ENCODE measurements at regions not wholly inside any gene's neighbourhood (a gene's known extent, or its start where the extent isn't known, plus 50 kb on each side); places are given as distances from the start of the nearest gene placed in this dataset.
"Not testable (repeated sequence)": the region's sequence is repeated elsewhere in the genome, so short reads cannot be mapped to it uniquely, and the experiment has no call there.

DNA sequence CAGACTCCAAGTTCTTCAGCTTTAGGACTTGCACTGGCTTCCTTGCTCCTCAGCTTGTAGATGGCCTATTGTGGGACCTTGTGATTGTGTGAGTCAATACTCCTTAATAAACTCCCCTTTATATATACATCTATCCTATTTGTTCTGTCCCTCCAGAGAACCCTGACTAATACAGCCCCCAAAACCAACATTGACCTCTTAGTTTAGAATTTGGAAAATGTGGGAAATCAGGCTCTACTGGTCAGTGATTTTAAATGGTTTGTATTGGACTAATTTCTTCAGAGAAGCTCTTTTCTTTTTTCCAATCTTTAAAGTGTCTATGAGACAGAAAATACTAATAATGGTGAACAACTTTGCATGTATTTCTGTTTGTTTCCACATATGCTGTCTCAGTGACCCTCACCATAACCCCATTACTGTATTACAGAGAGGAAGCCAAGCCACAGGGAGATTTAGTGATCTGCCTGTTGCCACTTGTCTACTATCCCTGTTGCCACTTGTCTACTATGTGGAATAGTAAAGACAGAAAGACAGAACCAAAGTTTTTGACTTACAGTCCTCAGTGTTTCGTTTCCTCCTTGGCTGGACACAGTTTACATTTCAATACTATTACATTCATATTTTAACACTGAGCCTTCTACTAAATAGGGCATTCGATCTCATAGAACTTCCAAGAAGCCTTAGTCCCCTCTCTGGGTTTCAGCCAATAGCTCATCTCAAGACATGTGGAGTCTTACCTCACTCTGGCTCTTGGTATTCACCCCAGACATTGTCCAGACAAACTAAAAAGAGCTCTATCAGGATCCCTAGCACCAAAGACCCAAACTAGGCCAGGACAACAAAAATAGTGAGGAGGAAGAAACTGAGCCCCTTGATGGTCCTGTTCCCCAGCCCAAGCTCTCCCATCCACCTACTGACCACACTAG lies 121.0 kb downstream of the AKR1D1 start:
- no peaks in the 10 kb centered on the region for H3K4me1 Mint-ChIP-seq (ENCODE audit: low read depth)
- H3K9me3 Mint-ChIP-seq: no peaks in the 10 kb centered on the region
- H3K27ac Mint-ChIP-seq: no peak overlapping the region
- H3K36me3 Mint-ChIP-seq (ENCODE audit: insufficient read depth in 2 of 2): no peaks in the 10 kb centered on the region
- no peak for DNase-seq
- no peaks in the 10 kb centered on the region for H3K27me3 Mint-ChIP-seq (ENCODE audit: low read depth)
- no peak overlapping the region for H3K4me3 Mint-ChIP-seq
- no peak for ATAC-seq (replicated peaks in 1 of 2)

- H3K4me1 Mint-ChIP-seq (ENCODE audit: low read depth): no peaks in the 10 kb centered on the region
- H3K27ac Mint-ChIP-seq: peak overlapping the region; percentile 59
- ATAC-seq (replicated peaks in 1 of 2) (no peak), DNase-seq (no peak)
- H3K4me3 Mint-ChIP-seq: no peak overlapping the region
- no peaks in the 10 kb centered on the region for H3K27me3 Mint-ChIP-seq (ENCODE audit: low read depth)
- H3K9me3 Mint-ChIP-seq: no peaks in the 10 kb centered on the region
- no peaks in the 10 kb centered on the region for H3K36me3 Mint-ChIP-seq (ENCODE audit: insufficient read depth in 2 of 2)
These were observed 128.2 kb downstream of the AKR1D1 start for GRCh38 chr7:138204285-138204981.

GRCh38 chr7:138204982-138205298 lies 128.7 kb downstream of the AKR1D1 start:
- DNase-seq (no peak), ATAC-seq (replicated peaks in 1 of 2) (no peak)
- Mint-ChIP-seq H3K36me3 (ENCODE audit: insufficient read depth in 2 of 2) (no peaks in the 10 kb centered on the region), H3K27ac (no peak overlapping the region), H3K4me1 (ENCODE audit: low read depth) (no peaks in the 10 kb centered on the region), H3K27me3 (ENCODE audit: low read depth) (no peaks in the 10 kb centered on the region), H3K4me3 (no peak overlapping the region), H3K9me3 (no peaks in the 10 kb centered on the region)

GRCh38 chr7:138205614-138206150 lies 129.4 kb downstream of the AKR1D1 start:
- Mint-ChIP-seq H3K4me3 (no peak overlapping the region), H3K27ac (no peak overlapping the region), H3K27me3 (ENCODE audit: low read depth) (no peaks in the 10 kb centered on the region), H3K9me3 (no peaks in the 10 kb centered on the region), H3K4me1 (ENCODE audit: low read depth) (no peaks in the 10 kb centered on the region), H3K36me3 (ENCODE audit: insufficient read depth in 2 of 2) (no peaks in the 10 kb centered on the region)
- DNase-seq (no peak), ATAC-seq (replicated peaks in 1 of 2) (no peak)

DNA sequence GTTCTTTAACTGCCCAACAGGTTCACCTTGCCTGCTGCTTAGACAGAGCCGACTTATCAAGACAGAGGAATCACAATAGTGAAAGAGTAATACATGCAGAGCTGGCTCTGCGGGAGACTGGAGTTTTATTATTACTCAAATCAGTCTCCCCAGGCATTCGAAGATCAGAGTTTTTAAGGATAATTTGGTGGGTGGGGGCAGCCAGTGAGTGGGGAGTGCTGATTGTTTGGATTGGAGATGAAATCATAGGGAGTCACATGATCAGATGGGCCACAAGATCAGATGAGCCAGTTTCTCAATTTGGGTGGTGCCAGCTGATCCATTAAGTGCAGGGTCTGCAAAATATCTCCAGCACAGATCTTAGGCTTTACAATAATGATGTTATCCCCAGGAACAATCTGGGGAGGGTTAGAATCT lies 131.3 kb downstream of the AKR1D1 start:
- Mint-ChIP-seq H3K9me3 (no peaks in the 10 kb centered on the region), H3K27ac (no peak overlapping the region), H3K4me3 (no peak overlapping the region), H3K27me3 (ENCODE audit: low read depth) (no peaks in the 10 kb centered on the region), H3K36me3 (ENCODE audit: insufficient read depth in 2 of 2) (no peaks in the 10 kb centered on the region), H3K4me1 (ENCODE audit: low read depth) (no peaks in the 10 kb centered on the region)
- no peak for DNase-seq
- no peak for ATAC-seq (replicated peaks in 1 of 2)

DNA sequence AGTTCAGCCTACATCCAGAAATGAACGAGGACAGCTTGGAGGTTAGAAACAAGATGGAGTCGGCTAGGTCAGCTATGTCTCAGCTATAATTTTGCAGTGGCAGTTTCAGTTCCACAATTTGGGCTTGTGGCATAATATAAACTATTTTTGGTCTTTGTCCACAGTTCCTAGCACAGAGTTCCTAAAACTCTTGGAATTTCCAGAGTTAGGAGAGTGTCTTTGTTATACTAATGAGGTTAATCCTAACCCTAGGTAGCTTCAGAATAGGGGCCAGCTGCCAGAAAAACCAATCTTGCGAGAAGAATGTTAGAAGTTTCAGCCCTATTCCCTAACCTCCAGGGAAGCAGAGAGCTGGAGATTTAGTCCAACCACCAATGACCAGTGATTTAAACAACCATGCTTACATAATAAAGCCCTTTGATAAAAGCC lies 131.9 kb downstream of the AKR1D1 start:
- Mint-ChIP-seq H3K36me3 (ENCODE audit: insufficient read depth in 2 of 2) (no peaks in the 10 kb centered on the region), H3K27me3 (ENCODE audit: low read depth) (no peaks in the 10 kb centered on the region), H3K4me1 (ENCODE audit: low read depth) (no peaks in the 10 kb centered on the region), H3K27ac (no peak overlapping the region), H3K9me3 (no peaks in the 10 kb centered on the region), H3K4me3 (no peak overlapping the region)
- no peak for ATAC-seq (replicated peaks in 1 of 2)
- DNase-seq: no peak

DNA sequence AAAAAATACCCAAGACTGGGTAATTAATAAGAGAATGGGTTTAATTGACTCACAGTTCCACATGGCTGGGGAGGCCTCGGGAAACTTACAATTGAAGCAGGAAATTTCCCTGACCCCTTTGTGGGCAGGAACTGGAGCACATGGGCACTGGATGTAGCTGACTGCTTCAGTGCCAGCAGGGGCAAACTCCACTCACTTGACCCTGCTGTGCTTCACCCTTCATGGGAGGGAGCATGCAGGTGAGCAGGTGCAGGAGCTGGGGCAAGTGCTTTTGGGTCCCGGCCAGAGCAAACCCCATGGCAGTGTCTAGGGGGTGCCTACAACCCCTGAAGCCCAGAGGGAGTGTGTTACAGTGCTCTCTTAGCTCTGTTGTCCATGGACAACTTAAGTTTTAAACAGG lies 132.6 kb downstream of the AKR1D1 start:
- Mint-ChIP-seq H3K27me3 (ENCODE audit: low read depth) (no peaks in the 10 kb centered on the region), H3K27ac (no peak overlapping the region), H3K9me3 (no peaks in the 10 kb centered on the region), H3K36me3 (ENCODE audit: insufficient read depth in 2 of 2) (no peaks in the 10 kb centered on the region), H3K4me1 (ENCODE audit: low read depth) (no peaks in the 10 kb centered on the region), H3K4me3 (no peak overlapping the region)
- no peak for ATAC-seq (replicated peaks in 1 of 2)
- DNase-seq: no peak

DNA sequence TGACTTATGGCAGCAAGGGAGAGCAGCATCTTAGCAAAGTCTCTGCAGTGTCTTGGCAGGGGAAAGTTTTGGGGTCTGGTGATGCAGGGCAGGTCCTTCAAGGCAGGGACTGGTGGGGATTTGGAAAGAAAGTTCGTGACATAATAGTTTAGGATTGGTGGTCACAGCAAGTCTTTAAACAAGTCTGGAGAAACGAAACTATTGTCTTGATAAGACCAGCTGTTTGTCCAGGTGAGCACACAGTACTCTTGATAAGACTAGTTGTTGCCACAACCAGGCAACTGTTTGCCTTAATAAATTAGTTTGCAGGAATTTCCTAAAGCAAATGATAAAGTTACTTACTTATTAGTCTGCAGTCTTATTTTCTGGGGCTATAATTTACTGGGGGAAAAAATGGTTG lies 136.1 kb downstream of the AKR1D1 start:
- H3K4me1 Mint-ChIP-seq (ENCODE audit: low read depth): no peaks in the 10 kb centered on the region
- no peaks in the 10 kb centered on the region for H3K36me3 Mint-ChIP-seq (ENCODE audit: insufficient read depth in 2 of 2)
- no peak overlapping the region for H3K4me3 Mint-ChIP-seq

GRCh38 chr7:138214926-138215325 lies 138.7 kb downstream of the AKR1D1 start:
- H3K4me3 Mint-ChIP-seq: no peak overlapping the region
- H3K27me3 Mint-ChIP-seq (ENCODE audit: low read depth): no peaks in the 10 kb centered on the region
- peaks cover 2 to 5% of the 10 kb centered on the region in 2 donors for H3K9me3 Mint-ChIP-seq
- H3K36me3 Mint-ChIP-seq (ENCODE audit: insufficient read depth in 2 of 2): no peaks in the 10 kb centered on the region
- no peak overlapping the region for H3K27ac Mint-ChIP-seq
- no peak for DNase-seq
- no peaks in the 10 kb centered on the region for H3K4me1 Mint-ChIP-seq (ENCODE audit: low read depth)
- ATAC-seq (replicated peaks in 1 of 2): no peak

More for the DNA sequence above, 136.1 kb downstream of the AKR1D1 start:
- ATAC-seq (replicated peaks in 1 of 2) (no peak), DNase-seq (no peak)
- no peak overlapping the region for H3K27ac Mint-ChIP-seq
- H3K27me3 Mint-ChIP-seq (ENCODE audit: low read depth): no peaks in the 10 kb centered on the region
- H3K9me3 Mint-ChIP-seq: no peaks in the 10 kb centered on the region

- H3K36me3 Mint-ChIP-seq (ENCODE audit: insufficient read depth in 2 of 2); H3K4me1 Mint-ChIP-seq (ENCODE audit: low read depth); H3K27me3 Mint-ChIP-seq (ENCODE audit: low read depth); ATAC-seq (replicated peaks in 1 of 2); H3K4me3 Mint-ChIP-seq; H3K9me3 Mint-ChIP-seq; DNase-seq; H3K27ac Mint-ChIP-seq: not testable (repeated sequence)
These were observed 144.1 kb downstream of the AKR1D1 start for GRCh38 chr7:138220321-138220720.

- H3K9me3 Mint-ChIP-seq; H3K36me3 Mint-ChIP-seq (ENCODE audit: insufficient read depth in 2 of 2); ATAC-seq (replicated peaks in 1 of 2); DNase-seq; H3K27ac Mint-ChIP-seq; H3K27me3 Mint-ChIP-seq (ENCODE audit: low read depth); H3K4me3 Mint-ChIP-seq; H3K4me1 Mint-ChIP-seq (ENCODE audit: low read depth): not testable (repeated sequence)
These were observed 145.1 kb downstream of the AKR1D1 start for GRCh38 chr7:138221388-138221787.

GRCh38 chr7:138223402-138223879 lies 147.2 kb downstream of the AKR1D1 start:
- H3K36me3 Mint-ChIP-seq (ENCODE audit: insufficient read depth in 2 of 2): no peaks in the 10 kb centered on the region
- no peak overlapping the region for H3K4me3 Mint-ChIP-seq
- DNase-seq (no peak), ATAC-seq (replicated peaks in 1 of 2) (no peak)
- no peak overlapping the region for H3K27ac Mint-ChIP-seq
- no peaks in the 10 kb centered on the region for H3K27me3 Mint-ChIP-seq (ENCODE audit: low read depth)
- no peaks in the 10 kb centered on the region for H3K4me1 Mint-ChIP-seq (ENCODE audit: low read depth)
- peaks cover 3% of the 10 kb centered on the region in 2 donors for H3K9me3 Mint-ChIP-seq

GRCh38 chr7:138226001-138226476 lies 149.8 kb downstream of the AKR1D1 start:
- ATAC-seq (replicated peaks in 1 of 2) (no peak), DNase-seq (no peak)
- Mint-ChIP-seq H3K27me3 (ENCODE audit: low read depth) (no peaks in the 10 kb centered on the region), H3K4me1 (ENCODE audit: low read depth) (no peaks in the 10 kb centered on the region), H3K4me3 (no peak overlapping the region), H3K36me3 (ENCODE audit: insufficient read depth in 2 of 2) (no peaks in the 10 kb centered on the region), H3K27ac (no peak overlapping the region), H3K9me3 (no peaks in the 10 kb centered on the region)
